ENCODE measurements at regions not wholly inside any gene's neighbourhood (a gene's known extent, or its start where the extent isn't known, plus 50 kb on each side); places are given as distances from the start of the nearest gene placed in this dataset.

DNA sequence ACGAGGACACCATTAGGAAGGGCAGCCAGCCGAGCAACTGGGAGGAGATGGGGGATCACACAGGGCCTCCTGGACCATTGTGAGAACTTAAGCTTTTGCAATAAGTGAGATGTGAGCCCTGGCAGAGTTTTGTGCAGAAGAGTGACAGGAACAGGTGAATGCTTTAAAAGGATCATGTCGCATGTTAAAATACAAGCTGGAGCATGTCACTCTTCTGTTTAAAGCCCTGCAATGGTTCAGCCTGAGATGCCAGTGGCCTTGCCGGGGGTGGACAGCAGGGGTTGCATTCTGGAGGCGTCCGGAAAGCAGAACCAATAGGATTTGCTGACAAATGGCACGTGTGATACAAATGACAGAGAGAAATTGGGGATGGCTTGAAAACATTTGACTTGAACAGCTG, 137.5 kb upstream of the RFLNA start:
- Histone ChIP-seq H3K4me3 (no peak overlapping the region), H3K4me1 (replicated peaks in 1 of 2; ENCODE audit: control insufficient read depth in 2 of 2, insufficient read depth in 2 of 2, low read length in 2 of 2) (no peaks in the 10 kb centered on the region; a peak in 1 of 5 replicates), H3K4me2 (ENCODE audit: insufficient read depth, low read length) (no peak overlapping the region), H3K9ac (ENCODE audit: insufficient read depth in 1 of 2, low read depth in 2 of 2, low read length in 2 of 2) (no peak overlapping the region), H3K79me2 (ENCODE audit: control insufficient read depth, insufficient read depth, low read length) (no peaks in the 10 kb centered on the region), H2AFZ (ENCODE audit: low read depth, low read length) (no peak overlapping the region), H3K27ac (ENCODE audit: extremely low read depth, low read depth, low read length) (no peak overlapping the region), H3K27me3 (ENCODE audit: control insufficient read depth in 2 of 2, insufficient read depth in 2 of 2, low read length in 2 of 2) (peaks cover 19 to 72% of the 10 kb centered on the region in 2 experiments), H3K9me3 (replicated peaks; ENCODE audit: control insufficient read depth, insufficient read depth, low read depth, low read length) (no peaks in the 10 kb centered on the region), H4K20me1 (replicated peaks; ENCODE audit: control insufficient read depth, insufficient read depth, low read length) (no peaks in the 10 kb centered on the region), H3K9me1 (ENCODE audit: control insufficient read depth, insufficient read depth, low read length) (no peaks in the 10 kb centered on the region), H3K36me3 (ENCODE audit: control insufficient read depth, insufficient read depth, low read length) (no peaks in the 10 kb centered on the region)
- in situ Hi-C loops (cut with MboI) (no loop called here), intact Hi-C loops (cut with micrococcal nuclease) (no loop called here)
- DNase-seq (ENCODE audit: extremely low read depth in 1 of 4, low spot score in 3 of 4) (no peak), ATAC-seq (no peak), FAIRE-seq (no peak)
- 2% methylated on average over 7 of the region's 7 CpGs for WGBS (ENCODE audit: insufficient coverage, low coverage, missing lambda C conversion rate)
- BruUV-seq (replicated peaks) = no TSS peak
- POLR2A ChIA-PET = interaction anchor here (1.0 kb wide), 1 partner anchor 9 kb away, joined by 3 read pairs; no protein-coding TSS in a partner anchor
- CTCF ChIA-PET (ENCODE audit: low intra/inter-chr PET ratio) = no interaction called here
- TF ChIP-seq CEBPB (tag; IDR thresholded peaks at IDR 0.05) (no peak), ZNF316 (IDR thresholded peaks at IDR 0.05) (no peak), ZNF347 (CRISPR knock-in tag; IDR thresholded peaks at IDR 0.05; ENCODE audit: low read depth) (no peak), HMG20A (CRISPR knock-in tag; conservative IDR thresholded peaks at IDR 0.05) (no peak)
- TF ChIP-seq, protein P1, sequence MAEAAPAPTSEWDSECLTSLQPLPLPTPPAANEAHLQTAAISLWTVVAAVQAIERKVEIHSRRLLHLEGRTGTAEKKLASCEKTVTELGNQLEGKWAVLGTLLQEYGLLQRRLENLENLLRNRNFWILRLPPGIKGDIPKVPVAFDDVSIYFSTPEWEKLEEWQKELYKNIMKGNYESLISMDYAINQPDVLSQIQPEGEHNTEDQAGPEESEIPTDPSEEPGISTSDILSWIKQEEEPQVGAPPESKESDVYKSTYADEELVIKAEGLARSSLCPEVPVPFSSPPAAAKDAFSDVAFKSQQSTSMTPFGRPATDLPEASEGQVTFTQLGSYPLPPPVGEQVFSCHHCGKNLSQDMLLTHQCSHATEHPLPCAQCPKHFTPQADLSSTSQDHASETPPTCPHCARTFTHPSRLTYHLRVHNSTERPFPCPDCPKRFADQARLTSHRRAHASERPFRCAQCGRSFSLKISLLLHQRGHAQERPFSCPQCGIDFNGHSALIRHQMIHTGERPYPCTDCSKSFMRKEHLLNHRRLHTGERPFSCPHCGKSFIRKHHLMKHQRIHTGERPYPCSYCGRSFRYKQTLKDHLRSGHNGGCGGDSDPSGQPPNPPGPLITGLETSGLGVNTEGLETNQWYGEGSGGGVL (CRISPR knock-in tag; IDR thresholded peaks at IDR 0.05) = no peak
